Chondrocyte (in vitro differentiated cells): ENCODE measurements at regions not wholly inside any gene's neighbourhood (a gene's known extent, or its start where the extent isn't known, plus 50 kb on each side); places are given as distances from the start of the nearest gene placed in this dataset.

Experiments
- DNase-seq: peaks from one replicate; pipeline ENCODE4 v3.0.0; 2021; ENCODE audit warnings: mixed read lengths, low spot score
- H3K27ac Mint-ChIP-seq: one replicate; pipeline ENCODE4 v1.8.0; 2021; ENCODE audit warnings: mild to moderate bottlenecking, moderate library complexity, mixed read lengths; ENCODE audit not compliant: unreplicated experiment
- H3K27me3 Mint-ChIP-seq: 2 replicates; pipeline ENCODE4 v1.8.0; 2021; ENCODE audit warnings: low read depth, mixed read lengths
- H3K36me3 Mint-ChIP-seq: 2 replicates; pipeline ENCODE4 v1.8.0; 2021; ENCODE audit warnings: low read depth, mixed read lengths
- H3K4me1 Mint-ChIP-seq: 2 replicates; pipeline ENCODE4 v1.8.0; 2021; ENCODE audit warnings: low read depth, mild to moderate bottlenecking, mixed read lengths
- H3K4me3 Mint-ChIP-seq: one replicate; pipeline ENCODE4 v1.8.0; 2021; ENCODE audit warnings: mild to moderate bottlenecking, moderate library complexity, mixed read lengths; ENCODE audit not compliant: unreplicated experiment
- H3K9me3 Mint-ChIP-seq: 2 replicates; pipeline ENCODE4 v1.8.0; 2021; ENCODE audit warnings: low read depth, mixed read lengths
- TF ChIP-seq, protein P1 (sequence below): fragments of 200-600 bp; sonication (generic); IDR thresholded peaks from 2 replicates; pipeline ENCODE4 v1.5.0; 2021; ENCODE audit warnings: antibody characterized with exemption, mild to moderate bottlenecking, moderate library complexity

DNA sequence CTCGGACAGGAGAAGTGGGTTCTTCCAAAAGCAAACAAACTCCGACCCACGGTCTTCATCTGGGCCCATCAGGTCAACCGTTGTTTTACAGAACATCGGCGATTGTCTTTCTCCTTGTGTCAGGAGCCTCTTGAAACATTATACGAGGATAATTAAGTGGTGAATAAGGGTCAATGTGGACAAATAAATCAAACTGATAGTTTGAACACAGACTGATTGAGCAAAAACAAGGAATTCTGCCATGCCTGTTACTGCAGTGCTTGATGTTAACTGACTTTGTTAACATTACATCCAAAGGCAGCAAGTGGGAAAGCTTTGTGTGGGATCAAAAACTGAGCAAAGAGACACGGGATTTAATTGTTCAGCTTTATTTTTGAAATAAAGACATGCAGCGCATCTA lies 101.1 kb upstream of the IFNGR1 start:
- no peaks in the 10 kb centered on the region for H3K9me3 Mint-ChIP-seq
- peaks cover 48% of the 10 kb centered on the region for H3K27me3 Mint-ChIP-seq
- no peak for DNase-seq
- H3K27ac Mint-ChIP-seq: no peak overlapping the region
- TF ChIP-seq, protein P1, sequence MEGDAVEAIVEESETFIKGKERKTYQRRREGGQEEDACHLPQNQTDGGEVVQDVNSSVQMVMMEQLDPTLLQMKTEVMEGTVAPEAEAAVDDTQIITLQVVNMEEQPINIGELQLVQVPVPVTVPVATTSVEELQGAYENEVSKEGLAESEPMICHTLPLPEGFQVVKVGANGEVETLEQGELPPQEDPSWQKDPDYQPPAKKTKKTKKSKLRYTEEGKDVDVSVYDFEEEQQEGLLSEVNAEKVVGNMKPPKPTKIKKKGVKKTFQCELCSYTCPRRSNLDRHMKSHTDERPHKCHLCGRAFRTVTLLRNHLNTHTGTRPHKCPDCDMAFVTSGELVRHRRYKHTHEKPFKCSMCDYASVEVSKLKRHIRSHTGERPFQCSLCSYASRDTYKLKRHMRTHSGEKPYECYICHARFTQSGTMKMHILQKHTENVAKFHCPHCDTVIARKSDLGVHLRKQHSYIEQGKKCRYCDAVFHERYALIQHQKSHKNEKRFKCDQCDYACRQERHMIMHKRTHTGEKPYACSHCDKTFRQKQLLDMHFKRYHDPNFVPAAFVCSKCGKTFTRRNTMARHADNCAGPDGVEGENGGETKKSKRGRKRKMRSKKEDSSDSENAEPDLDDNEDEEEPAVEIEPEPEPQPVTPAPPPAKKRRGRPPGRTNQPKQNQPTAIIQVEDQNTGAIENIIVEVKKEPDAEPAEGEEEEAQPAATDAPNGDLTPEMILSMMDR: no peak
- H3K4me3 Mint-ChIP-seq: no peak overlapping the region
- H3K36me3 Mint-ChIP-seq: no peaks in the 10 kb centered on the region
- no peaks in the 10 kb centered on the region for H3K4me1 Mint-ChIP-seq

DNA sequence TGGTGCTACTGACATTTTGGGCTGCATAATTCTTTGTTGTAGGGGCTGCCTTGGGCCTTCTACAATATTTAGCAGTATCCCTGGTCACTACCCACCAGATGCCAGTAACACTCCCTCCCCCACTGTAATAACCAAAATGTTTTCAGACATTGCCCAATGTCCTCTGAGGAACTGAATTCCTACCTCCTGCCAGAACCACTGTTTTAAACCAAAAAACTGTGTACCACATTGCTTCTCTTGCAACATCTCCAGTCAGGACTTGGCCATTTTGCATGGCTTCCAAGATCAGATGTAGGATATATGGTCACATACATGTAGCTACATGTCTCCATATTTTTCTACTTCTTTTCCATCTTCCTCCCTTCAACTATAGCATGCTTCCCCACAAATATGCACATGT lies 97.4 kb upstream of the IFNGR1 start:
- peaks cover 47% of the 10 kb centered on the region for H3K27me3 Mint-ChIP-seq
- TF ChIP-seq, protein P1: no peak
- DNase-seq: no peak
- no peaks in the 10 kb centered on the region for H3K36me3 Mint-ChIP-seq
- H3K4me1 Mint-ChIP-seq: peaks cover 12% of the 10 kb centered on the region
- no peak overlapping the region for H3K4me3 Mint-ChIP-seq
- no peak overlapping the region for H3K27ac Mint-ChIP-seq
- no peaks in the 10 kb centered on the region for H3K9me3 Mint-ChIP-seq

DNA sequence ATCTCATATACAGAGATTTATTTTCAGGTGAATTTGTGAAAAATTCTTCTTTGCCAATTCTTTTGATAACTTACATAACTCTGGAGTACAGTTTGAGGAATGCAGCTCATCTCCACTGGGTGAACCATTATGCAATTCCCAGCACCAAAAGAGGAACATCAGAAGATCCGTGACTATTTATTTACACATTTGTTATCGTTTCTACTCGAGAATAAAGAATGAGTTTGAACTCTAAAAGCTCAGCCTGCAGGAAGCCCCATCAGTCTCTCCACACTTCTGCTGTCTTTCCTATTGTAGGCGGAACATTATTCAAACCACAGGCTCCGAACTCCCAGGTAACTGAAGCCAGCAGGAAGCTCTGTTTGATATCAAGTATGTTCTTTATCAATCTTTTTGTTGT lies 95.9 kb upstream of the IFNGR1 start:
- Mint-ChIP-seq H3K27me3 (peaks cover 41% of the 10 kb centered on the region), H3K4me1 (peaks cover 12% of the 10 kb centered on the region), H3K9me3 (no peaks in the 10 kb centered on the region), H3K27ac (no peak overlapping the region), H3K4me3 (no peak overlapping the region), H3K36me3 (no peaks in the 10 kb centered on the region)
- TF ChIP-seq, protein P1: no peak
- no peak for DNase-seq

DNA sequence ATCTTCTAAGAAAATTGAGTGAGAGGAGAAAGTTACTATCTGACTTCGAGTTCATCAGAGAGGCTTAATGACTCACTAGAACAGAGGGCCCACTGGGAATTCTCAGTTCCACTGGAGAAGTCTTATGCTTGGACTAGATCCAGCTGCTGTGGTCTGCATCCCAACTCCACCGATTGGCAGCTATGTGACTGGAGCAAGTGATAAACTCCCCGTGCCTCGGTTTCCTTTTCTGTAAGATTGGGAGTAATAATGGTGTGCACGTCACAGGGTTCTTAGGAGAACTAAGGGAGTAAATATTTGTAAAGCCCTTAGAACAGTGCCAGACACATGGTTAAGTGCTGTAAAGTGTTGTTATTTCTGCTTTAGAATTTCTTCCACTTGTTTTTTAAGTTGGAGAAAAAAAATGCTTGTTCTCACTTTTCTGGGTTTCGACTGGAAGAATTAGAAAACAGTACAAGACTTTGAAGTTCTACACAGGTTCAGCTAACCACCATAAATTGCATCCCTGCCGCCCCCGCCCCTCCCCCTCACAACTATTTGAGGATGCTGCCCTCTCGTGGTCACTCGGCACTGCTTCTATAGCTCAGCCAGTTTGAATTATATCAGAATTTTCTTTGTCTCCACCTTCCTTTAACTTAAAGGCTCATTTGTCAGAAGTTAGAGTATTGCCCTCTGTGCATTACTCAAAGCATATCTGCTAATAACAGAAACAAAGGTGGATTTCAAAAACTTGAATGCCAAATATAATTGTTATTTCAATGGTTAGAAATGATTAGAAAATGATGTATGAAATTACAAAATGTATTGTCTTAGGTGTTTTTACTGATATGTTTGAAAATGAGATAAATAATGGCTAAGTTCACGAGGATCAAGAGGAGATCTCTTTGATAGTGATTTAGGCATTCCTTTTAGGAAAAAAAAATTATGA lies 95.0 kb upstream of the IFNGR1 start:
- DNase-seq: no peak
- Mint-ChIP-seq H3K27me3 (peaks cover 39% of the 10 kb centered on the region), H3K27ac (peak overlapping the region; percentile 49), H3K4me1 (peaks cover 16% of the 10 kb centered on the region), H3K36me3 (no peaks in the 10 kb centered on the region), H3K9me3 (no peaks in the 10 kb centered on the region), H3K4me3 (peak overlapping the region; percentile 20)
- TF ChIP-seq, protein P1: peak; percentile 92

DNA sequence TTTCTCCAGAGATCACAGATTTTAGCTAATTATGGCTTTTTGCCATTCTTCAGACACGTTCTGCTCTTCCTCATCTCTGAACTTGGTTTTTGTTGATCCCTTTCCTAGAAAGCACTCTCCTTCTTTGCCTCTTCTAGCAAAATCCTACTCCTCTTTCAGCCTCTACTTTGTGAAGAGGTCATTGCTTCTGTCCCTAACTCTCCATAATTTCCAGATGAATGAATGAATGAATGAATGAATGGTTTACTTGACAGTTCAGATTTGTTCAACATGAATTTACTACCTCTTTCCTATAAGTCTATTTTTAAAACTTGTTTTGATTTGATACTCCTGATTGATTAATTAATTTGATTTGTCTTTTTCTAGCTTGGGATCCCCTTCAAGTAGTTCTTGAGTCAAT lies 94.0 kb upstream of the IFNGR1 start:
- H3K27ac Mint-ChIP-seq: no peak overlapping the region
- H3K9me3 Mint-ChIP-seq: no peaks in the 10 kb centered on the region
- H3K4me3 Mint-ChIP-seq: no peak overlapping the region
- no peaks in the 10 kb centered on the region for H3K36me3 Mint-ChIP-seq
- TF ChIP-seq, protein P1: no peak
- H3K4me1 Mint-ChIP-seq: peaks cover 20% of the 10 kb centered on the region
- peaks cover 31% of the 10 kb centered on the region for H3K27me3 Mint-ChIP-seq
- no peak for DNase-seq
